T-helper 2 cell (primary cell): ENCODE measurements at regions not wholly inside any gene's neighbourhood (a gene's known extent, or its start where the extent isn't known, plus 50 kb on each side); places are given as distances from the start of the nearest gene placed in this dataset.

Source experiments
- DNase-seq, 5 experiments: peaks; one replicate each; pipeline versions ENCODE4 v3.0.0 to v3.0.0-alpha.2; 2012 to 2022

DNA sequence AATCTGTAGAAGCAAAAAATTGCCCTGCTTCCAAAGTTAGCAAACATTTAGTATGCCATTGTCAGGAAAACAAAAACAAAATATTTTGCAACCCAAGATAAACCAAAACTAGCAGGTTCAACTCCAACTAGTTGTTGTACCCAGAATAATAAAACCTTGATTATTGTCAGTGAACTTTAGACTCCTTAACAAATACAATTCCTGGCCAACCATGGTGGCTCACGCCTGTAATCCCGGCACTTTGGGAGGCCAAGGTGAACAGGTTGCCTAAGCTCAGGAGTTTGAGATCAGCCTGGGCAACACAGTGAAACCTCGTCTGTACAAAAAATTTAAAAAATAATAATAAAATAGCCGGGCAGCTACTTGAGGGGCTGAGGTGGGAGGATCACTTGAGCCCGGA is 53.6 kb upstream of the EPCAM start:
- no peak for DNase-seq

DNA sequence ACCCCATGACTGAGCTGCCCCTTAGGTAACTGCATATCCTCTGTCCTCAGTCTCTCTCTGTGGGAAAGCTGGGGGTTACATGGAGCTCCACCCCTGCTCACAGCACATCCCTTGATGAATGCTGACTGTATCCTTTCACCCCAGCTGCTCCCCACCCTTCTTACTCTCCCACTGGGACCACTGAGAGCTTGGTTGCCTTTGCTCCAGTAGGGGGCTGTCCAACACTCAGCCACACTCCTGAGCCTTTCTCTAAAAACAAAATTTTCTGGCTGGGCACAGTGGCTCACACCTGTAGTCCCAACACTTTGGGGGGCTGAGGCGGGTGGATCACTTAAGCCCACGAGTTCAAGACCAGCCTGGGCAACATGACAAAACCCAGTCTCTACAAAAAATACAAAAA is 55.4 kb upstream of the EPCAM start:
- no peak for DNase-seq

- DNase-seq = no peak
Observed at GRCh38 chr2:47313141-47313691, 55.9 kb upstream of the EPCAM start.

DNA sequence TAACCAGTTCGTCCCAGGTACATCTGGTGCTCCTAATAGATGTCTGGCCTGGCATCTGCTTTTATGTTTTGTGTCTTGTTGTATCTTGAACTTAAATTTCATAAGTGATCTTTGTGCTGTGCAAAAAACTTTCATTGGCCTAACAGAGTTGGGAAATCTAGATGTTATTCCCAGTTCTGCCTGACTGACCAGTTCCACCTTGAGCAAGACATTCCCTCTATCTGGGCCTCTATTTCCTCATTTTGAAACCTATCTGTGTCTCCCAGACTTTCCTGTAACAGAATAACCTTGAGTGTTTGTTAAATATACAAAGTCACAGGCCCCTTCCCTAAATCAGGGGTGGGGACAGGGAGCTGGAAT is 56.6 kb upstream of the EPCAM start:
- no peak for DNase-seq

DNA sequence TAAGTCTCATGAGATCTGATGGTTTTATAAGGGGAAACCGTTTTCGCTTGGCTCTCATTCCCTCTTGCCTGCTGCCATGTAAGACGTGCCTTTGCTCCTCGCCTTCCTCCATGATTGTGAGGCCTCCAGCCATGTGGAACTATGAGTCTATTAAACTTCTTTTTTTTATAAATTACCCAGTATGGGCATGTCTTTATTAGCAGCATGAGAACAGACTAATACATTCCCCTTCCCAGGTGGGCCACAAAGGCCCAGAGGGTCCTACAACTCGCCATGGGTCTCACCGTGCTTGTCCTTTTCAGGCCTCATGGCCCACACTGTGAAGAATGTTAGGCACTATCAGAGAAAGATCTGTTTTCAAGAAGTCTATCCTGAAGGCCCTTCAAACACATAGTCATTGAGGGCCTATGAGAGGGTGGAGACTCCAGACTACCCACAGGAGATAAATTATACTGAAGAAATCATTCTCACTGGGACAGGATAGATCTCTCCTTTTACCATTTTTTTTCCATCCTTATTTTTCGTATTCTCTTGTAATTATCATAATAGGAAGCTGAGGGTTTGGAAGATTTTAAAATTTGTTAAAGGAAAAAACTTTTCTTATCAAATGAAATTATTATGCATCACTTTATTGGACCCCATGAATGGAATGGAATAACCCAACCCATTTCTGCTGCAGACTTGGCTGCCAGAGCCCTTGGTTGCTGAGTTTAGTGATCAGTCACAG is 57.2 kb upstream of the EPCAM start:
- no peak for DNase-seq

- DNase-seq = no peak
Observed at GRCh38 chr2:47310801-47311560, 58.1 kb upstream of the EPCAM start.

DNA sequence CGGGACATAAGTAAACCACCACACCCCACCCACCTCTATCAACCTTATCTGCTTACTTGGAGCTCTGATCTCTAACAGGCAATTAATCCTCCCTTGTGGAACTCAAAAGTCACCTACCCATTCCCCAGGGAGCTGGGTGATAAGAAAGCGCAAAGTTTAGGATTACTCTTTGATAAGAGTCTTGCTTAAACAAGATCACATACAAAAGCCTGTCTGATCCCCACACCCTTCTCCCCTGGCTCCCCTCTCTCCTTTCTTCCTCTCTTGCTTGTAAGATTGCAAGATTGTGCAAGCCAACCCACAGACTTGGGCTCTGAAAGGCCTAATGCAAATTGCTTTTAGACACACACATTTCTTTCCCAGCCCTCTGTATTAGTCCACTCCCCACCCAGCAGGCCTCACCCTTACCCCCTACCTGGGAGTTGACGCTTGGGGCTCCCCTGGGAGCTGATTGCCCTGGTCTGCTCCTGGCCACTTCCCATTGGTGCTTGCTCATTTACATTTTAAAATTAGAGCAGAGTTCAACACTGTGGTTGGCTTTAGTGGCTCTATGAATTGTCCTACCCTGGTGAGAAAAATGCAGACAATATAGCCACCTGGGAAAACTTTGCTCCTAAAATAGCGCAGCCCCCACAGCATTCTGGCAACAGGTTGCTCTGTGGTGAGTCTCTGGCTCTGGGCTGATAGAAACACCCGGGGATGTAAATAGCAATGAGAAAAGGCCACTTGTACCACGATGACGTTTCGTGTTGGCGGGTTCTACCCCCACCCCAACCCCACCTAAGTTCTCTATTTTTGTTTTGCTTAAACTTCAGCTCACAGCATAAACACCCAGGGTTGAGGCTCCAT is 58.9 kb upstream of the EPCAM start:
- DNase-seq = no peak

DNA sequence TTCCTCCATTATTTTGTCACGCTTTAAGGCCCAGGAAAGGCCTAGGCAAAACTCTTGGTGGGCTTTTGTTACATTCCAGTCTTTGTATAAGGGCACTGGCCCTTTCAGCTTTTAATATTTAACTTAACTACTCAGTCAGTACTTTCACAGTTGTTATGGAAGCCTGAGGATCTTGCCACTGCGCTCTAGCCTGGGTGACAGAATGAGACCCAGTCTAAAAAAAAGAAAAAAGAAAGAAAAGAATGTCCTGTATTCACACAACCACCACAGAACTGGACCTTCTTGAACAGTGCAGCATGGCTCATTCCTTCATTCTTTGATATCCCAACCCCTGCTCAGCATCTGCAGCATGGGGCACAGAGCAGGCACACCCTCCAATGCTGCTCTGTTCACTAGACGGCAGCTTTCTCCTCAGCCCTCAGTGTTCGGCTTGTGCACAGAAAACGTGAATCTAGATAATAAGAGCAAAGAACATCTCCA is 59.6 kb upstream of the EPCAM start:
- no peak for DNase-seq

- no peak for DNase-seq
Observed at GRCh38 chr2:47307066-47307465, 62.0 kb upstream of the EPCAM start.

GRCh38 chr2:47304654-47305053 is 64.5 kb upstream of the EPCAM start:
- DNase-seq = no peak

- no peak for DNase-seq
Observed at GRCh38 chr2:47303341-47304148, 65.6 kb upstream of the EPCAM start.

DNA sequence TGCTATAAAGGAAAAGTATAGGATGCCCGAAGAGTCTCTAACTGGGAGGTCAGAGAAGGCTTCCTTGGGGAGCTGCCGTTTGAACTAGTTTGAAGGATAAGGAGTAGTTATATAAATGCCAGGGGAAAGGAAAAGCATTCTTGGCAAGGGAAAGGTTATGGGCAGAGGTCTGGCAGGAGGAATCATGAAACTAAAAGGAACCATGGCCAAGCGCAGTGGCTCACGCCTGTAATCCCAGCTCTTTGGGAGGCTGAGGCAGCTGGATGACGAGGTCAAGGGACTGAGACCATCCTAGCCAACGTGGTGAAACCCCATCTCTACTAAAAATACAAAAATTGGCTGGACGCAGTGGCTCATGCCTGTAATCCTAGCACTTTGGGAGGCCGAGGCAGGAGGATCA is 66.8 kb upstream of the EPCAM start:
- DNase-seq = no peak

- no peak for DNase-seq
Observed at GRCh38 chr2:47301731-47302130, 67.4 kb upstream of the EPCAM start.

GRCh38 chr2:47301277-47301618 is 67.9 kb upstream of the EPCAM start:
- DNase-seq = no peak

DNA sequence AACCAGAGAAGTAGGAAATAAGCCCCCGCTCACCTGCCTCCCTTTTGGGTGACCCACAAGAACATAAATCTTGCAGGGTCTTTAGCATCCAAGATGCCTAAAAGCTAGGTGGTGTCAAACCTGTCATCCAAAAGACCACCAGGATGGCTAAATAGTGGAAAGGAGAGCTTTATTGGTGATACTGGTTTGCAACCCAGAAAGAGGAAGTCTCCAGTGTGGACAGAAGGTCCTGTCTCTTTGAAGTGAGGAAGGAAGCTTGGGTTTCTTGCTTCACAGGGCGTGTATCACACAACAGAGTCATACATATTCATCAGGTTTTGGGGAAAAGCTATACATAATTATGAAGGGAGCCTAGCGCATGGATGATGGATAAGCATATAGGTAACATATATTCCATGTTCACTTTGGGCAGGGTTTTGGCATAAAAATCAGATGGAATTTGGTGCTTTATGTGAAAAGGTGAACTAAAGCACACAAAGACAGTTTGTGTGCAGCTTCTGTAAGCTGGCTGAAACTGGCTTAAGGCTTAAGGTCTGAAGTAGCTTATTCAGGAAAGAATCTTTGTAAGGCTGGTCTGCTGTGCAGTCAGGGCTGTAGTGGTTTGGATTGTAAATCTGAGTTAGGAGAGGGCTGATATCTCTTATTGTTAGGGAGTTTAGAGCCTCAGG is 68.4 kb upstream of the EPCAM start:
- DNase-seq = no peak

DNA sequence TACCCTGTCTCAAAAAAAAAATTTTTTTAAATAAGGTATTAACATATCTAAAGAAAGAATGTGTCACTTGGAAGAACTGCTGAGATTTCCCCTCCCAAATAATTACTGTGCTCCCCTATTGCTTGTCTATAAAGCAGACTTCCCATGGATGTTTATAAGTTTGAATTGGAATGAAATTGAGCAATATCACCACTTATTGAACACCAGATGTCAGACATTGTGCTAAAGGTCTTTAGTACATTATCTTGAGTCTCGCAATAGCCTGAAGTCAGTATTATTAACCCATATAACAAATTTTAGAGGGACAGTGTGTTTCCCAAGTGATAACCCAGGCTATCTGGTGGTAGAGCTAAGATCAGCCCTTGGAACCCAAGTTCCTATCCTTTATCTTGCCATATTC is 69.0 kb upstream of the EPCAM start:
- DNase-seq = no peak

GRCh38 chr2:47299555-47299954 is 69.6 kb upstream of the EPCAM start:
- no peak for DNase-seq

DNA sequence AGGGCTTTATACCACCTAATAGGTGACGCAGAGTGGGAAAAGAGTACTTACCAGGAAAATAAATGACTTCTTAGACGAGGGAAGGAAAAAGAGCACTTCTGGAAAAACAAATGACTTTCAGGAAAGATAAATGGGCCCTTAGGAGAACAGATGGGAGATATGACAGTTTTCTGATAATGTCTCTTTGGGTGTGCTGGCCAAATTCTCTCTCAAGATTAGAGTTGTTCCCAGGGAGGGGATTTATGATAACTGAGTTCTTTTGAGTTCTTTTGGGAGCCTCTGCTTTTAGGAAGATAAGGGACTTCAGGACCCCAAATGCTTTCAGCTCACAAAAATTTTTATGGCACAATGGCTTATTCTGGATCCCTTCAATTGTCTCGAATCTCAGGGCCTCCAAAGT is 70.3 kb upstream of the EPCAM start:
- no peak for DNase-seq

GRCh38 chr2:47297767-47298425 is 71.2 kb upstream of the EPCAM start:
- no peak for DNase-seq

GRCh38 chr2:47295981-47296635 is 73.0 kb upstream of the EPCAM start:
- no peak for DNase-seq
